GM12878 (cell line): ENCODE measurements at regions not wholly inside any gene's neighbourhood (a gene's known extent, or its start where the extent isn't known, plus 50 kb on each side); places are given as distances from the start of the nearest gene placed in this dataset.

Experiments
- CBX5 ChIP-seq: sonication (generic); IDR thresholded peaks from 2 replicates; pipeline ENCODE4 v1.6.1; 2016; ENCODE audit warnings: low read depth, moderate library complexity, mild to moderate bottlenecking, inconsistent platforms
- CEBPB ChIP-seq, 2 experiments: fragments of 150-350 bp in 1 of 2; IDR thresholded peaks; 2 replicates each; pipeline ENCODE4 v1.6.1; 2012 to 2014; ENCODE audit warnings: low read depth in 2 of 2, low read length in 2 of 2, borderline replicate concordance in 1 of 2, inconsistent platforms in 1 of 2
- EP300 ChIP-seq, 2 experiments: fragments of 150-350 bp in 1 of 2; IDR thresholded peaks; 2 replicates each; pipeline ENCODE4 v1.6.1; 2011 to 2012; ENCODE audit warnings: low read depth in 2 of 2, low read length in 2 of 2, borderline replicate concordance in 1 of 2, improper control_type of control experiment in 1 of 2, inconsistent platforms in 1 of 2; ENCODE audit not compliant: control insufficient read depth in 1 of 2
- EZH2 ChIP-seq: IDR thresholded peaks from 2 replicates; pipeline ENCODE4 v1.6.1; 2012; ENCODE audit warnings: low read depth, mild to moderate bottlenecking, control low read depth, inconsistent platforms, low read length, borderline replicate concordance; ENCODE audit not compliant: control insufficient read depth
- GATAD2B ChIP-seq: fragments of 450-650 bp; conservative IDR thresholded peaks from 2 replicates; pipeline ENCODE4 v1.6.1; 2017; ENCODE audit warnings: low read depth, mild to moderate bottlenecking, moderate library complexity
- POLR2A ChIP-seq: IDR thresholded peaks from 2 replicates; pipeline ENCODE4 v1.6.1; 2011; ENCODE audit warnings: low read depth, mild to moderate bottlenecking, low read length
- POLR2AphosphoS2 ChIP-seq: IDR thresholded peaks from 2 replicates; pipeline ENCODE4 v1.6.1; 2011; ENCODE audit warnings: low read depth, mild to moderate bottlenecking, low read length, improper control_type of control experiment, moderate library complexity
- SIN3A ChIP-seq: IDR thresholded peaks from 2 replicates; pipeline ENCODE4 v1.6.1; 2012; ENCODE audit warnings: low read depth, low read length, improper control_type of control experiment
- SMAD1 ChIP-seq: fragments of 450-650 bp; IDR thresholded peaks from 2 replicates; pipeline ENCODE4 v1.6.1; 2018; ENCODE audit warnings: mild to moderate bottlenecking, low read depth; ENCODE audit not compliant: partially characterized antibody
- TF ChIP-seq, protein P1 (sequence below), 3 experiments: IDR thresholded peaks in 2 of 3; conservative IDR thresholded peaks in 1 of 3; 2 replicates each; pipeline ENCODE4 v1.5.1; 2011; ENCODE audit warnings: low read depth in 3 of 3, low read length in 3 of 3, mild to moderate bottlenecking in 3 of 3, control low read depth in 2 of 3, moderate library complexity in 2 of 3, inconsistent platforms in 1 of 3, mixed read lengths in 1 of 3; ENCODE audit not compliant: control insufficient read depth in 2 of 3, insufficient read depth in 1 of 3; ENCODE audit errors: extremely low read depth in 1 of 3
- TF ChIP-seq, protein P2 (sequence below): fragments of 450-650 bp; IDR thresholded peaks from 2 replicates; pipeline ENCODE4 v1.6.1; 2016; ENCODE audit warnings: mild to moderate bottlenecking
- TF ChIP-seq, protein P3 (sequence below): IDR thresholded peaks from 2 replicates; pipeline ENCODE4 v1.6.1; 2012; ENCODE audit warnings: mild to moderate bottlenecking, low read depth, low read length
- TF ChIP-seq, protein P4 (sequence below): fragments of 450-650 bp; IDR thresholded peaks from 2 replicates; pipeline ENCODE4 v1.6.1; 2017; ENCODE audit warnings: mild to moderate bottlenecking
- TF ChIP-seq, protein P5 (sequence below): fragments of 450-650 bp; IDR thresholded peaks from 2 replicates; pipeline ENCODE4 v1.6.1; 2016; ENCODE audit warnings: mild to moderate bottlenecking

DNA sequence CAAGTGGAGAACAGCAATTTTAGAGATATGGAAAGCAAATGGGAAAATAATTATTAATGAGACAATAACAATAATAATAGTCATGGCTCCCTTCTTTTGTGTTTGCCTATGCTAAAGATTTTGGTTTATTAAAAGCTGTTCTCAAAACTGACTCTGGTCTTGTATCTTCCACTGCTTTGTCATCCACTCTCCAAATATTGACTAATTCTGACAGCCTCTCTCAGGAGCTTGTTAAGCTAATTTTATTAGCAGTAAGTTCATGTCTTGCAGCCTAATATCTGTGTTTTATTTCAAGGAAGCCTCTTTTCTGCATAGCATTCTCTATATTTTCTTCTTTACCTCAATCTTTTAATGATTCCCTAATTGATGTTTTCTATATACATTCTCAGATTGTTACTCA, 1419.8 kb downstream of the ARAP2 start:
- TF ChIP-seq SIN3A = no peak
- TF ChIP-seq POLR2A = no peak
- TF ChIP-seq, protein P1, sequence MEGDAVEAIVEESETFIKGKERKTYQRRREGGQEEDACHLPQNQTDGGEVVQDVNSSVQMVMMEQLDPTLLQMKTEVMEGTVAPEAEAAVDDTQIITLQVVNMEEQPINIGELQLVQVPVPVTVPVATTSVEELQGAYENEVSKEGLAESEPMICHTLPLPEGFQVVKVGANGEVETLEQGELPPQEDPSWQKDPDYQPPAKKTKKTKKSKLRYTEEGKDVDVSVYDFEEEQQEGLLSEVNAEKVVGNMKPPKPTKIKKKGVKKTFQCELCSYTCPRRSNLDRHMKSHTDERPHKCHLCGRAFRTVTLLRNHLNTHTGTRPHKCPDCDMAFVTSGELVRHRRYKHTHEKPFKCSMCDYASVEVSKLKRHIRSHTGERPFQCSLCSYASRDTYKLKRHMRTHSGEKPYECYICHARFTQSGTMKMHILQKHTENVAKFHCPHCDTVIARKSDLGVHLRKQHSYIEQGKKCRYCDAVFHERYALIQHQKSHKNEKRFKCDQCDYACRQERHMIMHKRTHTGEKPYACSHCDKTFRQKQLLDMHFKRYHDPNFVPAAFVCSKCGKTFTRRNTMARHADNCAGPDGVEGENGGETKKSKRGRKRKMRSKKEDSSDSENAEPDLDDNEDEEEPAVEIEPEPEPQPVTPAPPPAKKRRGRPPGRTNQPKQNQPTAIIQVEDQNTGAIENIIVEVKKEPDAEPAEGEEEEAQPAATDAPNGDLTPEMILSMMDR (IDR thresholded peaks at IDR 0.05 in 2 of 3, conservative IDR thresholded peaks at IDR 0.05 in 1 of 3; ENCODE audit: control insufficient read depth in 2 of 3, extremely low read depth in 1 of 3, insufficient read depth in 1 of 3, low read depth in 3 of 3, low read length in 3 of 3) = no peak
- TF ChIP-seq, protein P2, sequence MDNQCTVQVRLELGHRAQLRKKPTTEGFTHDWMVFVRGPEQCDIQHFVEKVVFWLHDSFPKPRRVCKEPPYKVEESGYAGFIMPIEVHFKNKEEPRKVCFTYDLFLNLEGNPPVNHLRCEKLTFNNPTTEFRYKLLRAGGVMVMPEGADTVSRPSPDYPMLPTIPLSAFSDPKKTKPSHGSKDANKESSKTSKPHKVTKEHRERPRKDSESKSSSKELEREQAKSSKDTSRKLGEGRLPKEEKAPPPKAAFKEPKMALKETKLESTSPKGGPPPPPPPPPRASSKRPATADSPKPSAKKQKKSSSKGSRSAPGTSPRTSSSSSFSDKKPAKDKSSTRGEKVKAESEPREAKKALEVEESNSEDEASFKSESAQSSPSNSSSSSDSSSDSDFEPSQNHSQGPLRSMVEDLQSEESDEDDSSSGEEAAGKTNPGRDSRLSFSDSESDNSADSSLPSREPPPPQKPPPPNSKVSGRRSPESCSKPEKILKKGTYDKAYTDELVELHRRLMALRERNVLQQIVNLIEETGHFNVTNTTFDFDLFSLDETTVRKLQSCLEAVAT = no peak
- no peak for TF ChIP-seq POLR2AphosphoS2
- no peak for TF ChIP-seq SMAD1
- TF ChIP-seq, protein P3, sequence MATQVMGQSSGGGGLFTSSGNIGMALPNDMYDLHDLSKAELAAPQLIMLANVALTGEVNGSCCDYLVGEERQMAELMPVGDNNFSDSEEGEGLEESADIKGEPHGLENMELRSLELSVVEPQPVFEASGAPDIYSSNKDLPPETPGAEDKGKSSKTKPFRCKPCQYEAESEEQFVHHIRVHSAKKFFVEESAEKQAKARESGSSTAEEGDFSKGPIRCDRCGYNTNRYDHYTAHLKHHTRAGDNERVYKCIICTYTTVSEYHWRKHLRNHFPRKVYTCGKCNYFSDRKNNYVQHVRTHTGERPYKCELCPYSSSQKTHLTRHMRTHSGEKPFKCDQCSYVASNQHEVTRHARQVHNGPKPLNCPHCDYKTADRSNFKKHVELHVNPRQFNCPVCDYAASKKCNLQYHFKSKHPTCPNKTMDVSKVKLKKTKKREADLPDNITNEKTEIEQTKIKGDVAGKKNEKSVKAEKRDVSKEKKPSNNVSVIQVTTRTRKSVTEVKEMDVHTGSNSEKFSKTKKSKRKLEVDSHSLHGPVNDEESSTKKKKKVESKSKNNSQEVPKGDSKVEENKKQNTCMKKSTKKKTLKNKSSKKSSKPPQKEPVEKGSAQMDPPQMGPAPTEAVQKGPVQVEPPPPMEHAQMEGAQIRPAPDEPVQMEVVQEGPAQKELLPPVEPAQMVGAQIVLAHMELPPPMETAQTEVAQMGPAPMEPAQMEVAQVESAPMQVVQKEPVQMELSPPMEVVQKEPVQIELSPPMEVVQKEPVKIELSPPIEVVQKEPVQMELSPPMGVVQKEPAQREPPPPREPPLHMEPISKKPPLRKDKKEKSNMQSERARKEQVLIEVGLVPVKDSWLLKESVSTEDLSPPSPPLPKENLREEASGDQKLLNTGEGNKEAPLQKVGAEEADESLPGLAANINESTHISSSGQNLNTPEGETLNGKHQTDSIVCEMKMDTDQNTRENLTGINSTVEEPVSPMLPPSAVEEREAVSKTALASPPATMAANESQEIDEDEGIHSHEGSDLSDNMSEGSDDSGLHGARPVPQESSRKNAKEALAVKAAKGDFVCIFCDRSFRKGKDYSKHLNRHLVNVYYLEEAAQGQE = no peak
- TF ChIP-seq GATAD2B = no peak
- no peak for TF ChIP-seq EP300 (IDR thresholded peaks at IDR 0.05; ENCODE audit: borderline replicate concordance in 1 of 2, control insufficient read depth in 1 of 2, low read depth in 2 of 2, low read length in 2 of 2)
- TF ChIP-seq, protein P4, sequence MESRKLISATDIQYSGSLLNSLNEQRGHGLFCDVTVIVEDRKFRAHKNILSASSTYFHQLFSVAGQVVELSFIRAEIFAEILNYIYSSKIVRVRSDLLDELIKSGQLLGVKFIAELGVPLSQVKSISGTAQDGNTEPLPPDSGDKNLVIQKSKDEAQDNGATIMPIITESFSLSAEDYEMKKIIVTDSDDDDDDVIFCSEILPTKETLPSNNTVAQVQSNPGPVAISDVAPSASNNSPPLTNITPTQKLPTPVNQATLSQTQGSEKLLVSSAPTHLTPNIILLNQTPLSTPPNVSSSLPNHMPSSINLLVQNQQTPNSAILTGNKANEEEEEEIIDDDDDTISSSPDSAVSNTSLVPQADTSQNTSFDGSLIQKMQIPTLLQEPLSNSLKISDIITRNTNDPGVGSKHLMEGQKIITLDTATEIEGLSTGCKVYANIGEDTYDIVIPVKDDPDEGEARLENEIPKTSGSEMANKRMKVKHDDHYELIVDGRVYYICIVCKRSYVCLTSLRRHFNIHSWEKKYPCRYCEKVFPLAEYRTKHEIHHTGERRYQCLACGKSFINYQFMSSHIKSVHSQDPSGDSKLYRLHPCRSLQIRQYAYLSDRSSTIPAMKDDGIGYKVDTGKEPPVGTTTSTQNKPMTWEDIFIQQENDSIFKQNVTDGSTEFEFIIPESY = no peak
- TF ChIP-seq CBX5 = no peak
- no peak for TF ChIP-seq EZH2
- no peak for TF ChIP-seq CEBPB (IDR thresholded peaks at IDR 0.05; ENCODE audit: borderline replicate concordance in 1 of 2, low read depth in 2 of 2, low read length in 2 of 2)
- TF ChIP-seq, protein P5, sequence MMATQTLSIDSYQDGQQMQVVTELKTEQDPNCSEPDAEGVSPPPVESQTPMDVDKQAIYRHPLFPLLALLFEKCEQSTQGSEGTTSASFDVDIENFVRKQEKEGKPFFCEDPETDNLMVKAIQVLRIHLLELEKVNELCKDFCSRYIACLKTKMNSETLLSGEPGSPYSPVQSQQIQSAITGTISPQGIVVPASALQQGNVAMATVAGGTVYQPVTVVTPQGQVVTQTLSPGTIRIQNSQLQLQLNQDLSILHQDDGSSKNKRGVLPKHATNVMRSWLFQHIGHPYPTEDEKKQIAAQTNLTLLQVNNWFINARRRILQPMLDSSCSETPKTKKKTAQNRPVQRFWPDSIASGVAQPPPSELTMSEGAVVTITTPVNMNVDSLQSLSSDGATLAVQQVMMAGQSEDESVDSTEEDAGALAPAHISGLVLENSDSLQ = no peak
